DND-41 (cell line): ENCODE measurements at regions not wholly inside any gene's neighbourhood (a gene's known extent, or its start where the extent isn't known, plus 50 kb on each side); places are given as distances from the start of the nearest gene placed in this dataset.

Experiments used
- EZH2 ChIP-seq: IDR thresholded peaks from 3 replicates; pipeline ENCODE4 v1.6.1; 2012; ENCODE audit warnings: borderline replicate concordance, low read depth, mild to moderate bottlenecking, moderate library complexity, low read length, inconsistent platforms; ENCODE audit not compliant: severe bottlenecking
- TF ChIP-seq, protein P1 (sequence below): IDR thresholded peaks from 2 replicates; pipeline ENCODE4 v1.5.1; 2012; ENCODE audit warnings: borderline replicate concordance, low read length, moderate library complexity, mild to moderate bottlenecking; ENCODE audit not compliant: poor library complexity, severe bottlenecking; ENCODE audit errors: extremely low read depth

GRCh38 chrX:150310881-150311280 lies 52.2 kb upstream of the MAMLD1 start:
- TF ChIP-seq, protein P1, sequence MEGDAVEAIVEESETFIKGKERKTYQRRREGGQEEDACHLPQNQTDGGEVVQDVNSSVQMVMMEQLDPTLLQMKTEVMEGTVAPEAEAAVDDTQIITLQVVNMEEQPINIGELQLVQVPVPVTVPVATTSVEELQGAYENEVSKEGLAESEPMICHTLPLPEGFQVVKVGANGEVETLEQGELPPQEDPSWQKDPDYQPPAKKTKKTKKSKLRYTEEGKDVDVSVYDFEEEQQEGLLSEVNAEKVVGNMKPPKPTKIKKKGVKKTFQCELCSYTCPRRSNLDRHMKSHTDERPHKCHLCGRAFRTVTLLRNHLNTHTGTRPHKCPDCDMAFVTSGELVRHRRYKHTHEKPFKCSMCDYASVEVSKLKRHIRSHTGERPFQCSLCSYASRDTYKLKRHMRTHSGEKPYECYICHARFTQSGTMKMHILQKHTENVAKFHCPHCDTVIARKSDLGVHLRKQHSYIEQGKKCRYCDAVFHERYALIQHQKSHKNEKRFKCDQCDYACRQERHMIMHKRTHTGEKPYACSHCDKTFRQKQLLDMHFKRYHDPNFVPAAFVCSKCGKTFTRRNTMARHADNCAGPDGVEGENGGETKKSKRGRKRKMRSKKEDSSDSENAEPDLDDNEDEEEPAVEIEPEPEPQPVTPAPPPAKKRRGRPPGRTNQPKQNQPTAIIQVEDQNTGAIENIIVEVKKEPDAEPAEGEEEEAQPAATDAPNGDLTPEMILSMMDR, result no peak
- TF ChIP-seq EZH2, result no peak
